CD14-positive monocyte (primary cell): ENCODE measurements at regions not wholly inside any gene's neighbourhood (a gene's known extent, or its start where the extent isn't known, plus 50 kb on each side); places are given as distances from the start of the nearest gene placed in this dataset.

Experiments
- DNase-seq, 3 donors: peaks; one replicate each; pipeline ENCODE4 v3.0.0-alpha.2; 2011 to 2022
- H2AFZ ChIP-seq: 2 replicates; pipeline ENCODE4 v1.6.0; 2012; ENCODE audit warnings: mild to moderate bottlenecking, low read depth, low read length, inconsistent platforms; ENCODE audit not compliant: insufficient read depth, poor library complexity, severe bottlenecking
- H3K27ac ChIP-seq, 2 donors: 1 replicate in 1 of 2; 2 replicates in 1 of 2; pipeline ENCODE4 v1.5.1; 2012 to 2013; ENCODE audit warnings: low read length in 2 of 2, control low read depth in 1 of 2, inconsistent platforms in 1 of 2, low read depth in 1 of 2, mild to moderate bottlenecking in 1 of 2
- H3K27me3 ChIP-seq, 2 donors: one replicate each; pipeline versions ENCODE4 v1.6.0 to v1.6.1; 2011 to 2013; ENCODE audit warnings: low read length in 2 of 2; ENCODE audit not compliant: control insufficient read depth in 2 of 2, insufficient read depth in 2 of 2
- H3K36me3 ChIP-seq, 2 donors: replicated peaks in 1 of 2; 1 replicate in 1 of 2; 2 replicates in 1 of 2; pipeline versions ENCODE4 v1.5.1 to v1.6.1; 2012 to 2013; ENCODE audit warnings: low read length in 2 of 2, control low read depth in 1 of 2, inconsistent platforms in 1 of 2, mild to moderate bottlenecking in 1 of 2; ENCODE audit not compliant: insufficient read depth in 2 of 2, control insufficient read depth in 1 of 2
- H3K4me1 ChIP-seq, 2 donors: 1 replicate in 1 of 2; 2 replicates in 1 of 2; pipeline versions ENCODE4 v1.5.1 to v1.6.1; 2012 to 2013; ENCODE audit warnings: low read length in 2 of 2, control low read depth in 1 of 2, inconsistent platforms in 1 of 2, mild to moderate bottlenecking in 1 of 2, moderate library complexity in 1 of 2; ENCODE audit not compliant: insufficient read depth in 2 of 2, control insufficient read depth in 1 of 2
- H3K4me2 ChIP-seq: replicated peaks from 2 replicates; pipeline ENCODE3; 2012; ENCODE audit warnings: low read length, moderate library complexity, mild to moderate bottlenecking; ENCODE audit not compliant: poor library complexity, severe bottlenecking; ENCODE audit errors: extremely low read depth
- H3K4me3 ChIP-seq, 3 experiments: fragments of 200-600 bp in 1 of 3; sonication (generic) in 1 of 3; replicated peaks in 1 of 3; 1 replicate in 2 of 3; 2 replicates in 1 of 3; pipeline ENCODE4 v1.5.1; 2011 to 2013; ENCODE audit warnings: low read length in 3 of 3, mild to moderate bottlenecking in 3 of 3, control low read depth in 2 of 3, low read depth in 2 of 3, inconsistent platforms in 1 of 3, moderate library complexity in 1 of 3
- H3K79me2 ChIP-seq: 2 replicates; pipeline ENCODE4 v1.6.0; 2012; ENCODE audit warnings: mild to moderate bottlenecking, control low read depth, inconsistent platforms, low read length, moderate library complexity; ENCODE audit not compliant: insufficient read depth
- H3K9ac ChIP-seq: 2 replicates; pipeline ENCODE4 v1.6.0; 2017; ENCODE audit warnings: low read length, mild to moderate bottlenecking; ENCODE audit not compliant: insufficient read depth, poor library complexity, severe bottlenecking
- H3K9me3 ChIP-seq, 2 donors: replicated peaks in 1 of 2; 1 replicate in 1 of 2; 2 replicates in 1 of 2; pipeline versions ENCODE4 v1.5.1 to v1.6.1; 2012 to 2013; ENCODE audit warnings: low read length in 2 of 2, control low read depth in 1 of 2; ENCODE audit not compliant: control insufficient read depth in 1 of 2, insufficient read depth in 1 of 2
- H4K20me1 ChIP-seq: 2 replicates; pipeline ENCODE4 v1.6.0; 2012; ENCODE audit warnings: mild to moderate bottlenecking, low read length, control low read depth, moderate library complexity; ENCODE audit not compliant: insufficient read depth
- H3K27ac Mint-ChIP-seq, 7 donors: one replicate each; pipeline ENCODE4 v1.8.0; 2020; ENCODE audit warnings: mild to moderate bottlenecking in 7 of 7, mixed read lengths in 7 of 7, moderate library complexity in 6 of 7, inconsistent platforms in 2 of 7
- H3K27me3 Mint-ChIP-seq, 3 donors: one replicate each; pipeline ENCODE4 v1.8.0; 2021 to 2022; ENCODE audit warnings: low read depth in 3 of 3, mild to moderate bottlenecking in 3 of 3, mixed read lengths in 3 of 3, moderate library complexity in 3 of 3, inconsistent platforms in 1 of 3
- H3K36me3 Mint-ChIP-seq, 2 donors: one replicate each; pipeline ENCODE4 v1.8.0; 2020; ENCODE audit warnings: mixed read lengths in 2 of 2, inconsistent platforms in 1 of 2, mild to moderate bottlenecking in 1 of 2
- H3K4me1 Mint-ChIP-seq: one replicate; pipeline ENCODE4 v1.8.0; 2020; ENCODE audit warnings: mild to moderate bottlenecking, mixed read lengths
- H3K4me3 Mint-ChIP-seq, 2 donors: one replicate each; pipeline ENCODE4 v1.8.0; 2020; ENCODE audit warnings: mild to moderate bottlenecking in 2 of 2, mixed read lengths in 2 of 2, moderate library complexity in 1 of 2
- H3K9me3 Mint-ChIP-seq, 7 donors: one replicate each; pipeline ENCODE4 v1.8.0; 2020 to 2022; ENCODE audit warnings: mixed read lengths in 7 of 7, mild to moderate bottlenecking in 6 of 7, moderate library complexity in 6 of 7, inconsistent platforms in 2 of 7
- CTCF ChIP-seq: fragments of 200-600 bp; IDR thresholded peaks from one replicate; pipeline ENCODE4 v1.8.0; 2022; ENCODE audit warnings: antibody characterized with exemption, mild to moderate bottlenecking
- WGBS: methylation state at CpG from one replicate; pipeline ENCODE4 v1.1.5; 2013; ENCODE audit warnings: missing lambda C conversion rate; ENCODE audit not compliant: insufficient coverage; 5-methylcytosine and 5-hydroxymethylcytosine counted together
- intact Hi-C, 2 donors: fragments of 100-400 bp; cut with micrococcal nuclease; formaldehyde crosslinking; loops; one replicate each; pipeline versions ENCODE4 v1.15.0 to v1.15.1; 2023

DNA sequence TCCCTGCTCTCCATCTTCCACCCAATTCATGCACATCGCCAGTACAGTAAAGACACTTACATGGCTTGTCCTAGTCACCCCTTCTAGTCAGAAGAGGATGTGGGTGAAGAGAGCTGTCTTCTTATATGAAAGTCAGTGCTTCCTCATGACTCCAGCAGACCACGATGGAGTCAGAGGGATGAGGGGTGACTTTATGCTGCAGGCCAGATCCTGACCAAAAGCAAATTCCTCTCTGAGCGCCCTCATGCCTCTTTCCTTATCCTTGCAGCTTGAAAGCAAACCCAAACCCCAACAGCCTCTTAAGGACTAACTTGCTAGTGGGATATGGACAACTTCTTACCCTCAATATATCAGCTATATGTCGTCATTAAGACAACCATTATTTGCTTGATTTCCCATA, 348.2 kb upstream of the DUSP10 start:
- Histone ChIP-seq H3K79me2 (no peaks in the 10 kb centered on the region), H3K4me1 (no peaks in the 10 kb centered on the region), H4K20me1 (no peaks in the 10 kb centered on the region), H3K36me3 (no peaks in the 10 kb centered on the region), H3K4me3 (no peak overlapping the region), H3K27me3 (no peaks in the 10 kb centered on the region), H3K9me3 (no peaks in the 10 kb centered on the region), H3K4me2 (no peak overlapping the region), H3K27ac (no peak overlapping the region), H3K9ac (no peak overlapping the region), H2AFZ (no peak overlapping the region)
- intact Hi-C loops = no loop called here
- Mint-ChIP-seq H3K4me3 (no peak overlapping the region), H3K27me3 (peaks cover 0 to 2% (median 1%) of the 10 kb centered on the region in 3 donors), H3K4me1 (no peaks in the 10 kb centered on the region), H3K36me3 (no peaks in the 10 kb centered on the region), H3K9me3 (peaks cover 0 to 4% (median 0%) of the 10 kb centered on the region in 7 donors), H3K27ac (no peak overlapping the region)
- no peak for DNase-seq
- WGBS = no CpG with 5 or more reads among the region's 4 CpGs
- TF ChIP-seq CTCF = no peak

DNA sequence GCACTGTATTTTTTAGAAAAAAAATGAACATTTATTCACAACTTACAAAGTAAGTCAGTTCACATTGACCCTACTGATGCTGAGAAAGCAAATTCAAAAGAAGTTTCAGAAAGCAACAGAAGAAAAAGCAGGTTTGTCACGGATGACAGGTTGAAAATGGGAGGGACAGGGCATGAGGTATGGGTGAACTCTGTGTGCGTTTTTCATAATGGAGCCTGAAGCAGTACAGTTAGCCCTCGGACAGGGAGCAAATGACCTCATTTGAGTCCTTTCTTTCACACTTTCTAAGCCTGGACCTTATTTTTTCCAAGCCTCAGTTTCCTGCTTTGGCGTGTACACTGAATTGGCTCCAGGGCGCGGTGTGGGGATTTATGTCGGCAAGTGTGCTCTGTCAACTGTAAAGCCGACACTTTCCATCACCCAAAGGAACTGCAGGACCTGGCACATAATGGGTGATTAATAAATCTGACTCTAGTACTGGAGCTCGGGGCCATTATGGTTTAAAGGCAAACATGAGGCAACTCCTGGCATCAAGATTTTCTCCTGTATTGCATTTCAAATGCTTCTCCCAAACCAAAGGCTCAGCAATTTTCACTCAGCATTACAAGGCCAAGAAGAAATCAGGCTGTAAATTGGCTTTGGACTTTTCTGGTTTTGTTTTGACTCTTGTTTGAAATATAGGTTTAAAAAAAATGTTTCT, 345.5 kb upstream of the DUSP10 start:
- Histone ChIP-seq H3K4me1 (no peaks in the 10 kb centered on the region), H3K4me2 (no peak overlapping the region), H3K27me3 (no peaks in the 10 kb centered on the region), H3K4me3 (no peak overlapping the region), H3K27ac (no peak overlapping the region), H3K79me2 (no peaks in the 10 kb centered on the region), H2AFZ (no peak overlapping the region), H3K36me3 (no peaks in the 10 kb centered on the region), H3K9ac (no peak overlapping the region), H3K9me3 (peaks cover 0 to 4% of the 10 kb centered on the region in 2 donors), H4K20me1 (no peaks in the 10 kb centered on the region)
- no peak overlapping the region for H3K27ac Mint-ChIP-seq
- no peak overlapping the region for H3K4me3 Mint-ChIP-seq
- no peaks in the 10 kb centered on the region for H3K36me3 Mint-ChIP-seq
- intact Hi-C loops = no loop called here
- H3K27me3 Mint-ChIP-seq = peaks cover 0 to 2% (median 0%) of the 10 kb centered on the region in 3 donors
- peaks cover 0 to 17% (median 4%) of the 10 kb centered on the region in 7 donors for H3K9me3 Mint-ChIP-seq
- DNase-seq = no peak
- no peaks in the 10 kb centered on the region for H3K4me1 Mint-ChIP-seq
- WGBS = 96% methylated on average over 3 of the region's 9 CpGs
- TF ChIP-seq CTCF = no peak
